Cardiac fibroblast (primary cell): ENCODE measurements at regions not wholly inside any gene's neighbourhood (a gene's known extent, or its start where the extent isn't known, plus 50 kb on each side); places are given as distances from the start of the nearest gene placed in this dataset.
"Not testable (repeated sequence)": the region's sequence is repeated elsewhere in the genome, so short reads cannot be mapped to it uniquely, and the experiment has no call there.

Experiments
- DNase-seq, 2 donors: peaks; one replicate each; pipeline versions ENCODE4 v3.0.0 to v3.0.0-alpha.2; 2010; ENCODE audit warnings: low read depth in 2 of 2
- H3K4me3 ChIP-seq, 2 donors: replicated peaks in 1 of 2; 1 replicate in 1 of 2; 2 replicates in 1 of 2; pipeline ENCODE4 v1.5.1; 2011; ENCODE audit warnings: low read depth in 2 of 2, low read length in 2 of 2, mild to moderate bottlenecking in 2 of 2, moderate library complexity in 1 of 2
- CTCF ChIP-seq: IDR thresholded peaks from one replicate; pipeline ENCODE4 v1.5.1; 2011; ENCODE audit warnings: low read depth, mild to moderate bottlenecking, low read length, inconsistent platforms

GRCh38 chr1:100799954-100800612 is 80.5 kb downstream of the VCAM1 start:
- peak; percentile 53 to 54 for DNase-seq
- no peak overlapping the region for H3K4me3 ChIP-seq
- no peak for TF ChIP-seq CTCF

GRCh38 chr1:100801256-100801655 is 81.7 kb downstream of the VCAM1 start:
- not testable (repeated sequence) for H3K4me3 ChIP-seq, DNase-seq

GRCh38 chr1:100803280-100803679 is 83.7 kb downstream of the VCAM1 start:
- H3K4me3 ChIP-seq, DNase-seq: not testable (repeated sequence)

- no peak for DNase-seq
- TF ChIP-seq CTCF, result no peak
These were observed 87.1 kb downstream of the VCAM1 start for GRCh38 chr1:100806601-100807000.

GRCh38 chr1:100810360-100810759 is 84.3 kb downstream of the EXTL2 start:
- H3K4me3 ChIP-seq, result no peak overlapping the region
- DNase-seq, result peak; percentile 64 to 69
- no peak for TF ChIP-seq CTCF

More at GRCh38 chr1:100806601-100807000, 87.1 kb downstream of the VCAM1 start:
- H3K4me3 ChIP-seq, result no peak overlapping the region

GRCh38 chr1:100811808-100812207 is 82.8 kb downstream of the EXTL2 start:
- no peak for TF ChIP-seq CTCF
- DNase-seq, result no peak

GRCh38 chr1:100814938-100815337 is 79.7 kb downstream of the EXTL2 start:
- not testable (repeated sequence) for DNase-seq, H3K4me3 ChIP-seq

More at GRCh38 chr1:100811808-100812207, 82.8 kb downstream of the EXTL2 start:
- H3K4me3 ChIP-seq, result no peak overlapping the region

GRCh38 chr1:100816049-100816448 is 78.6 kb downstream of the EXTL2 start:
- H3K4me3 ChIP-seq, result no peak overlapping the region
- no peak for DNase-seq
- no peak for TF ChIP-seq CTCF

- DNase-seq, H3K4me3 ChIP-seq: not testable (repeated sequence)
These were observed 74.4 kb downstream of the EXTL2 start for GRCh38 chr1:100820195-100820594.

- not testable (repeated sequence) for DNase-seq, H3K4me3 ChIP-seq
These were observed 72.7 kb downstream of the EXTL2 start for GRCh38 chr1:100821919-100822318.
